Tibial nerve (tissue), 4 donors: ENCODE measurements at regions not wholly inside any gene's neighbourhood (a gene's known extent, or its start where the extent isn't known, plus 50 kb on each side); places are given as distances from the start of the nearest gene placed in this dataset.

Experiments
- DNase-seq, 2 donors: peaks; one replicate each; pipeline ENCODE4 v3.0.0-alpha.2; 2019; ENCODE audit warnings: low spot score in 2 of 2
- H3K27ac ChIP-seq, 4 donors: fragments of 200-600 bp; sonication (generic) in 3 of 4; one replicate each; pipeline ENCODE4 v1.5.1; 2017 to 2019; ENCODE audit warnings: mild to moderate bottlenecking in 1 of 4
- H3K27me3 ChIP-seq, 2 donors: fragments of 200-600 bp; sonication (generic) in 1 of 2; one replicate each; pipeline versions ENCODE4 v1.5.1 to v1.6.0; 2017 to 2019
- H3K36me3 ChIP-seq, 3 donors: fragments of 200-600 bp; sonication (generic); one replicate each; pipeline ENCODE4 v1.5.1; 2018 to 2019
- H3K4me1 ChIP-seq, 4 donors: fragments of 200-600 bp; sonication (generic) in 3 of 4; one replicate each; pipeline ENCODE4 v1.5.1; 2017 to 2019
- H3K4me3 ChIP-seq, 4 donors: fragments of 200-600 bp; sonication (generic) in 3 of 4; one replicate each; pipeline ENCODE4 v1.5.1; 2017 to 2019; ENCODE audit warnings: mild to moderate bottlenecking in 1 of 4, moderate library complexity in 1 of 4
- H3K9me3 ChIP-seq, 4 donors: fragments of 200-600 bp; sonication (generic) in 3 of 4; one replicate each; pipeline ENCODE4 v1.5.1; 2017 to 2019
- EP300 ChIP-seq, 2 donors: sonication (generic); formaldehyde crosslinking; IDR thresholded peaks; one replicate each; pipeline ENCODE4 v1.6.1; 2017; ENCODE audit warnings: antibody characterized with exemption in 2 of 2, mild to moderate bottlenecking in 1 of 2
- POLR2A ChIP-seq, 2 donors: fragments of 450-650 bp; IDR thresholded peaks; one replicate each; pipeline ENCODE4 v1.6.1; 2017; ENCODE audit warnings: antibody characterized with exemption in 2 of 2, mild to moderate bottlenecking in 2 of 2, moderate library complexity in 2 of 2
- WGBS, 2 donors: methylation state at CpG; one replicate each; pipeline ENCODE4 v1.1.5; 2018; 5-methylcytosine and 5-hydroxymethylcytosine counted together
- TF ChIP-seq, protein P1 (sequence below), 5 experiments: fragments of 200-600 bp in 3 of 5; fragments of 450-650 bp in 2 of 5; sonication (generic) in 3 of 5; IDR thresholded peaks; one replicate each; pipeline ENCODE4 v1.5.1; 2016 to 2019; ENCODE audit warnings: antibody characterized with exemption in 5 of 5, mild to moderate bottlenecking in 3 of 5, moderate library complexity in 2 of 5

DNA sequence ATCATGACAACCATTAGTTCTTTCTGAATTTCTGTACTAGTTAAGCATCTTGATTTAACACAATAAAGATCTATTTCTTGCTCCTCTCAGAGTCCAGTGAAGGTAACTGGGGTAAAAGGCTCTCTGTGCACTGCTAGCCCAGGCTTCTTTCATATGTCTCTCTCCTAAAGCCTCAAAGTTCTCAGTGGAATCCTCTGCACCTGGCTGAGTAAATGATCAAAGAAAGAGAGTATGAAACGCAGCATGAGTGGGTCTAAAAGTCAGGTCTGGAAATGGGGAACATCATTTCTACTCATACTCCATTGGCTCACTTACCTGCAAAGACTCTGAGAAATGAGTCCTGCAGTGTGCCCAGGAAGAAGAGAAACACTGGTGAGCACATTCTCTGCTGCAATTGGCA lies 418.5 kb downstream of the PTPRC start:
- no peaks in the 10 kb centered on the region for H3K4me1 ChIP-seq
- no peaks in the 10 kb centered on the region for H3K27me3 ChIP-seq
- 96% methylated on average over 1 of the region's 1 CpG for WGBS, 2 donors
- H3K9me3 ChIP-seq, result no peaks in the 10 kb centered on the region
- no peak for DNase-seq
- TF ChIP-seq, protein P1, sequence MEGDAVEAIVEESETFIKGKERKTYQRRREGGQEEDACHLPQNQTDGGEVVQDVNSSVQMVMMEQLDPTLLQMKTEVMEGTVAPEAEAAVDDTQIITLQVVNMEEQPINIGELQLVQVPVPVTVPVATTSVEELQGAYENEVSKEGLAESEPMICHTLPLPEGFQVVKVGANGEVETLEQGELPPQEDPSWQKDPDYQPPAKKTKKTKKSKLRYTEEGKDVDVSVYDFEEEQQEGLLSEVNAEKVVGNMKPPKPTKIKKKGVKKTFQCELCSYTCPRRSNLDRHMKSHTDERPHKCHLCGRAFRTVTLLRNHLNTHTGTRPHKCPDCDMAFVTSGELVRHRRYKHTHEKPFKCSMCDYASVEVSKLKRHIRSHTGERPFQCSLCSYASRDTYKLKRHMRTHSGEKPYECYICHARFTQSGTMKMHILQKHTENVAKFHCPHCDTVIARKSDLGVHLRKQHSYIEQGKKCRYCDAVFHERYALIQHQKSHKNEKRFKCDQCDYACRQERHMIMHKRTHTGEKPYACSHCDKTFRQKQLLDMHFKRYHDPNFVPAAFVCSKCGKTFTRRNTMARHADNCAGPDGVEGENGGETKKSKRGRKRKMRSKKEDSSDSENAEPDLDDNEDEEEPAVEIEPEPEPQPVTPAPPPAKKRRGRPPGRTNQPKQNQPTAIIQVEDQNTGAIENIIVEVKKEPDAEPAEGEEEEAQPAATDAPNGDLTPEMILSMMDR (IDR thresholded peaks at IDR 0.05), result no peak
- TF ChIP-seq POLR2A (IDR thresholded peaks at IDR 0.05) (no peak), EP300 (IDR thresholded peaks at IDR 0.05) (no peak)
- H3K27ac ChIP-seq, result no peak overlapping the region
- H3K36me3 ChIP-seq, result no peaks in the 10 kb centered on the region
- no peak overlapping the region for H3K4me3 ChIP-seq

DNA sequence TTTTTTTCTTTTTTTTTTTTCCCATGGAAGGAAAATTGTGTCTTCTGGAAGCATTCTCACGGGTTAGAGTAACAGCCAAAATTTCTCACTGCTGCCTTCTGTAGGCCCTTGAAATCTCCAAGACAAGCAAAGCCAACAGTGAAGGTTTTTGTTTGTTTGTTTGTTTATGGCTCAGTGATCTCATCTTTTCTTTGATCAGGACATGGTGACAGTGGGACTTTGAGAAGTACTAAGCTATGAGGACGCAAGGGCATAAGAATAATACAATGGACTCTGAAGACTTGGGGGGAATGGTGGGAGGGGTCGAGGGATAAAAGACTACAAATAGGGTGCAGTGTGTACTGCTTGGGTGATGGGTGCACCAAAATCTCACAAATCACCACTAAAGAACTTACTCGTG lies 419.4 kb downstream of the PTPRC start:
- no peak for DNase-seq
- TF ChIP-seq, protein P1 (IDR thresholded peaks at IDR 0.05), result no peak
- TF ChIP-seq EP300 (IDR thresholded peaks at IDR 0.05), result no peak
- no peak for TF ChIP-seq POLR2A (IDR thresholded peaks at IDR 0.05)
- no peaks in the 10 kb centered on the region for H3K27me3 ChIP-seq
- H3K4me1 ChIP-seq, result no peaks in the 10 kb centered on the region
- H3K27ac ChIP-seq, result no peak overlapping the region
- WGBS, 2 donors, result 64 to 71% methylated on average over 4 of the region's 4 CpGs
- no peaks in the 10 kb centered on the region for H3K9me3 ChIP-seq
- no peak overlapping the region for H3K4me3 ChIP-seq
- H3K36me3 ChIP-seq, result no peaks in the 10 kb centered on the region

DNA sequence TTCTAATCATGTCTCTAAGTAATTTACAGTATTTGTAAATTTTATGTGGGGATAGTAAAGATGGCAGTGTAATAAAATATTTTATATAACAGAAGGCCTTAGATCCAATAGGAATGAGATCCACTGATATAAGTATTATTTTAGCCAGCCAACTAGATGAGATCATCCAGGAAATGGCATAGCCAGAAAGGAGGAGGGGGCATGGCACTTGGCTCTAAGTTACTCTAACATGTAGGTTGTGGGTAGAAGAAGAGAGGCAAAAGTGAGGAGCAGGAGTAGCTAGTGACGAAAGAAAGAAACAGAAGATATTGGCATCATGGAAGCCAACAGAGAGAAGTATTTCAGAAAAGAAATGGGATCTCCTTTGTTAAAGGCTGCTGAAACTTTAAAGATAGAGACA lies 426.1 kb downstream of the PTPRC start:
- no peak overlapping the region for H3K4me3 ChIP-seq

DNA sequence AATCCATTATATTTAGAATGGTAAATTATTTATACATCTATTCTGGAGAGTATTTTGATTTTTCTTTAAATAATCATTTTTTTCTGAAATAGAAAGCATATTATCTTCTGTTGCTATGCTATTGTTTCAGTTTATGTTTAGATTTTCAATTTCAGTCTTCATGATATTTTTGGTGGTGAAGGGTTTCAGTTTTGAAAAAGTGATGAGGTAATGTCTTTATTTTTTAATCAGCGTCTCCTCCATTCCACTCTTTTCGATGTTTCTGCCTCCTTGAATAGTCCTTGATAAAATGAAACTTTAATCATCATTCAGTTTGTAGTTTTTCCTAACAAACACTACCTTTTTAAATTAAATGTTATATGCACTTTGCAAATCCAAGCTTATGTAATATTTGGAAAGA lies 428.6 kb downstream of the PTPRC start:
- no peaks in the 10 kb centered on the region for H3K27me3 ChIP-seq
- DNase-seq, result no peak
- H3K9me3 ChIP-seq, result no peaks in the 10 kb centered on the region
- TF ChIP-seq EP300 (IDR thresholded peaks at IDR 0.05) (no peak), POLR2A (IDR thresholded peaks at IDR 0.05) (no peak)
- TF ChIP-seq, protein P1 (IDR thresholded peaks at IDR 0.05), result no peak
- H3K27ac ChIP-seq, result no peak overlapping the region
- no peaks in the 10 kb centered on the region for H3K4me1 ChIP-seq
- no peaks in the 10 kb centered on the region for H3K36me3 ChIP-seq
- WGBS, 2 donors, result 86 to 88% methylated on average over 2 of the region's 2 CpGs
- H3K4me3 ChIP-seq, result no peak overlapping the region

More for the DNA sequence above, 426.1 kb downstream of the PTPRC start:
- Histone ChIP-seq H3K9me3 (no peaks in the 10 kb centered on the region), H3K36me3 (no peaks in the 10 kb centered on the region), H3K27me3 (no peaks in the 10 kb centered on the region), H3K27ac (no peak overlapping the region), H3K4me1 (no peaks in the 10 kb centered on the region)
- 90 to 100% methylated on average over 1 of the region's 1 CpG for WGBS, 2 donors
- DNase-seq, result no peak
- TF ChIP-seq POLR2A (IDR thresholded peaks at IDR 0.05), result no peak
- TF ChIP-seq, protein P1 (IDR thresholded peaks at IDR 0.05), result no peak
- TF ChIP-seq EP300 (IDR thresholded peaks at IDR 0.05), result no peak

DNA sequence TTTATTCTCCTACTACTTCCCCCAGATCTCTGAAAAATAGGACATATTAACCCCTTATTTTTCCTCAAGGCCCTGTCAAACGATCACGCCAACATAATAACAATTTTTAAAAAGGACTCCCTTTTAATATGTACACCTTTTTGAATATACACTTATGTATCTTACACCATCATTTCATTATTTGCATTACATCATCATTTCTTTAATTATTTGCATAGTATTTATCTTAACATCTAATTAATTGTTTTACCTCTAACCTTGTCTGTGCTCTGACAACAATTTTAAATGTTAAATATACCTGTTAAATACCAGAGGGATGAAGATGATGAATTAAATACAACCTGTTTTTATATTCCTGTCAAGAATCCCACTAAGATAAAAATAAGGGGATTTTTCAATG lies 432.2 kb downstream of the PTPRC start:
- DNase-seq, result no peak
- H3K4me3 ChIP-seq, result no peak overlapping the region
- TF ChIP-seq POLR2A (IDR thresholded peaks at IDR 0.05), result no peak
- no peak for TF ChIP-seq EP300 (IDR thresholded peaks at IDR 0.05)
- TF ChIP-seq, protein P1 (IDR thresholded peaks at IDR 0.05), result no peak

More for the DNA sequence above, 432.2 kb downstream of the PTPRC start:
- WGBS, 2 donors, result 92 to 95% methylated on average over 2 of the region's 2 CpGs
- Histone ChIP-seq H3K9me3 (no peaks in the 10 kb centered on the region), H3K4me1 (no peaks in the 10 kb centered on the region), H3K36me3 (no peaks in the 10 kb centered on the region), H3K27ac (no peak overlapping the region), H3K27me3 (no peaks in the 10 kb centered on the region)
